Ectodermal cell (in vitro differentiated cells): ENCODE measurements at regions not wholly inside any gene's neighbourhood (a gene's known extent, or its start where the extent isn't known, plus 50 kb on each side); places are given as distances from the start of the nearest gene placed in this dataset.
"Not testable (repeated sequence)": the region's sequence is repeated elsewhere in the genome, so short reads cannot be mapped to it uniquely, and the experiment has no call there.

ENCODE experiments used
- H3K27ac ChIP-seq: 2 replicates; pipeline ENCODE4 v1.7.0; 2013; ENCODE audit warnings: mild to moderate bottlenecking, low read depth, low read length; ENCODE audit not compliant: insufficient read depth, poor library complexity, severe bottlenecking
- H3K27me3 ChIP-seq: 2 replicates; pipeline ENCODE4 v1.7.0; 2013; ENCODE audit warnings: mild to moderate bottlenecking, low read length; ENCODE audit not compliant: insufficient read depth, control insufficient read depth, poor library complexity, severe bottlenecking
- H3K36me3 ChIP-seq: one replicate; pipeline ENCODE4 v1.7.0; 2013; ENCODE audit warnings: low read length; ENCODE audit not compliant: control insufficient read depth, insufficient read depth
- H3K4me1 ChIP-seq: one replicate; pipeline ENCODE4 v1.7.0; 2013; ENCODE audit warnings: low read length; ENCODE audit not compliant: control insufficient read depth, insufficient read depth
- H3K4me3 ChIP-seq: 2 replicates; pipeline ENCODE4 v1.7.0; 2013; ENCODE audit warnings: low read depth, low read length, control low read depth; ENCODE audit not compliant: insufficient read depth
- H3K9me3 ChIP-seq: 2 replicates; pipeline ENCODE4 v1.7.0; 2013; ENCODE audit warnings: mild to moderate bottlenecking, low read length, moderate library complexity; ENCODE audit not compliant: control insufficient read depth
- WGBS, 2 experiments: methylation state at CpG; one replicate each; pipeline ENCODE4 v1.1.7; 2013; ENCODE audit warnings: missing lambda C conversion rate in 2 of 2; 5-methylcytosine and 5-hydroxymethylcytosine counted together

DNA sequence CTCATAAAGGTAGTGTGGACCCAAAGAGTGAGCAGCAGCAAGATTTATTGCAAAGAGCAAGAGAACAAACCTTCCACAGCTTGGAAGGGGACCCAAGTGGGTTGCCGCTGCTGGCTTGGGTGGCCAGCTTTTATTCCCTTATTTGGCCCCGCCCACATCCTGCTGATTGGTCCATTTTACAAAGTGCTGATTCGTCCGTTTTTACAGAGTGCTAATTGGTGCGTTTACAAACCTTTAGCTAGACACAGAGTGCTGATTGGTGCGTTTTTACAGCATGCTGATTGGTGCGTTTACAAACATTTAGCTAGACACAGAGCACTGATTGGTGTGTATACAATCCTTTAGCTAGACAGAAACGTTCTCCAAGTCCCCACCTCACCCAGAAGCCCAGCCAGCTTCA is 265.2 kb upstream of the HTR1E start:
- WGBS, 2 experiments: 90% methylated on average over 8 of the region's 8 CpGs
- H3K36me3 ChIP-seq, H3K4me1 ChIP-seq, H3K9me3 ChIP-seq, H3K4me3 ChIP-seq, H3K27ac ChIP-seq, H3K27me3 ChIP-seq: not testable (repeated sequence)

- no peak overlapping the region for H3K4me3 ChIP-seq
Observed at GRCh38 chr6:86657192-86657591, 280.1 kb upstream of the HTR1E start.

DNA sequence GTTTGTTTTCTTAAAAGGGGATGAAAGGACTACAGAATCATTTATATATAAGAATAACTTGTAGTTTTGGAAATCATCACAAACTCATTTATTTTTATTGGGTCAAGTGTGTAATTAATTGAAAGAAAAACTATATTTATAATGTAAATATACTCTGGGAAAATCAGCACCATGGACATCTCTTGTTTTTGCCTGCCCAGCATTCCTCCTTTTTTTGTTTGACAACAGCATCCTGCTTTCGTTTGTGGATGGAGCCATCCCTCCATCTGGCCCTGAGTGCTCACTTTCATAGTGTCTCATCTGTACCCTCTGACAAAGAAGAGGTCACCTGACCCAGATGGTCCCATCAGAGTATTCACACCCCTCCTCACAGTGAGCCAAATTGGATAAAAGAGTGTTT is 308.2 kb upstream of the HTR1E start:
- WGBS, 2 experiments: 39 to 54% methylated on average over 1 of the region's 1 CpG
- no peaks in the 10 kb centered on the region for H3K27me3 ChIP-seq
- H3K36me3 ChIP-seq: no peaks in the 10 kb centered on the region
- H3K4me3 ChIP-seq: no peak overlapping the region
- no peaks in the 10 kb centered on the region for H3K4me1 ChIP-seq
- H3K27ac ChIP-seq: no peak overlapping the region
- no peaks in the 10 kb centered on the region for H3K9me3 ChIP-seq

More at GRCh38 chr6:86657192-86657591, 280.1 kb upstream of the HTR1E start:
- 94% methylated on average over 2 of the region's 2 CpGs for WGBS, 2 experiments
- Histone ChIP-seq H3K4me1 (no peaks in the 10 kb centered on the region), H3K9me3 (no peaks in the 10 kb centered on the region), H3K27me3 (no peaks in the 10 kb centered on the region), H3K36me3 (no peaks in the 10 kb centered on the region), H3K27ac (no peak overlapping the region)

DNA sequence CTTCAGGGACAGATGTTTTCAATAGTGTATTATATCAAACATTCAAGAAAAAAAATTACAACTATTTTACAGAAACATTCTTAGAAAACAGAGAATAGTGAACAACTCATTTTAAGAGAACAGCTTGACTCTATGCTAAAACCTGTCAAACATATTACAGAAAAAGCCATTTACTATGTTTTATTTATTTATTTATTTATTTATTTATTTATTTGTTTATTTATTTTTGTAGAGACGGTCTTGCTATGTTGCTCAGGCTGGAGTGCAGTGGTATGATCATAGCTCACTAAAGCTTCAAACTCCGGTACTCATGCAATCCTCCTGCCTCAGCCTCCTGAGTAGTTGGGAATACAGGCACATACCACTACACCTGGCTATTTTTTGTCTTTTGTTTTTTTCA is 317.9 kb upstream of the HTR1E start:
- Histone ChIP-seq H3K27me3 (no peaks in the 10 kb centered on the region), H3K4me3 (no peak overlapping the region), H3K9me3 (no peaks in the 10 kb centered on the region), H3K27ac (no peak overlapping the region), H3K36me3 (no peaks in the 10 kb centered on the region), H3K4me1 (no peaks in the 10 kb centered on the region)
- WGBS, 2 experiments: 70 to 80% methylated on average over 2 of the region's 2 CpGs

DNA sequence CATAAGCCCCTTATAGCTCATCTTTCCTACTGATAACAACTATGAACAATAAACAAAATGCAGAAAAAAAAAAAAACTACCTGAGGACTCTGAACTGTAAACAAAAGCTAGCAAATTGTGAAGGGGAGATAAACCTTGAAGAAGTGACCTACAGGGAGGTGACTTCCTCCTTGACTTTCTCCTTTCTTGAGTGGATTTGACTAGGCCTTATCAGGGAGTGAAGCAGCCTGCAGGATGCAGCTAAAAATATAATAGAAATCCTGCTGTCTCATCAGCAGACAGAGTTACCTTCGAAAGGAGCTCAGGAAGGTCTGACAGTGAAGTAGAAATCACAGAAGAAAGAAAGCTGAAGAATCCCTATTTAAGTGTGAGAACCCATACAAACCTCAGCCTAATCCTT is 322.0 kb upstream of the HTR1E start:
- no peaks in the 10 kb centered on the region for H3K27me3 ChIP-seq
- no peaks in the 10 kb centered on the region for H3K9me3 ChIP-seq
- H3K4me1 ChIP-seq: no peaks in the 10 kb centered on the region
- H3K27ac ChIP-seq: no peak overlapping the region
- H3K36me3 ChIP-seq: no peaks in the 10 kb centered on the region
- 80 to 93% methylated on average over 1 of the region's 1 CpG for WGBS, 2 experiments
- no peak overlapping the region for H3K4me3 ChIP-seq

DNA sequence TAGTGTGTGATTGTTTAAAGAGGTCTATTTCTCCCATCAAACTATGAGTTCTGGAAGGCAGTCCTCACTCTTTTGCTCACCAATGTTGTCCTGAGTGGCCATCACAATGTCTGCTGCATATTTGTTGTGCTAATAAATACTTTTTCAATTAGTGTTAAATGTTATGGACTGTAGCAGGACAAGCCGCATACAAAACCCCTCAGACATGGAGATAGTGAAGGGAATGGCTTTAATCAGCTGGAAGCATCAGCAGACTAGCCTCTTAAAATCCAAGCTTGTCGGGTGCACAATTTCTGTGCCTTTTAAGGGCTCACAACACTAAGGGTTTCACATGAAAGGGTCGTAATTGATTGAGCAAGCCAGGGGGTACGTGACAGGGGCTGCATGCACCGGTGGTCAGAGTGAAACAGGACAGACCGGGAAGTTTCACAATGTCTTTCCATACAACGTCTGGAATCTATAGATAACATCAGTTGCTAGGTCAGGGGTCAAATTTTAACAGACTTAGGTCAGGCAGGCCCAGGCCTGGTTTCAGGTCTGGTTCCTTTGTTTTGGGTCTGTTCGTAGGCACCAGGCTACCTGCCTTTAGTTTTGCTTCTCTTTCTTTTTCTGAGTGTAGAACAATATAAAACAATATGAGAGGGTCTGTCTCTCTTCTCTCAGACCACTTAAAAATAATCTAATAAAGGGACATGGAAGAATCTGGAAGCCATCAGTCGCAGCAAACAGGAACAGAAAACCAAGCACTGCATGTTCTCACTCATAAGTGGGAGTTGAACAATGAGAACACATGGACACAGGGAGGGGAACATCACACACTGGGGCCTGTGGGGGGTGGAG is 327.6 kb upstream of the HTR1E start:
- H3K27me3 ChIP-seq: no peaks in the 10 kb centered on the region
- no peak overlapping the region for H3K4me3 ChIP-seq
- no peaks in the 10 kb centered on the region for H3K4me1 ChIP-seq
- WGBS, 2 experiments: 68 to 73% methylated on average over 9 of the region's 9 CpGs
- H3K9me3 ChIP-seq: no peaks in the 10 kb centered on the region
- H3K27ac ChIP-seq: no peak overlapping the region
- no peaks in the 10 kb centered on the region for H3K36me3 ChIP-seq

GRCh38 chr6:86603364-86603763 is 334.0 kb upstream of the HTR1E start:
- H3K4me1 ChIP-seq, H3K36me3 ChIP-seq, H3K27me3 ChIP-seq, H3K4me3 ChIP-seq, H3K9me3 ChIP-seq, H3K27ac ChIP-seq: not testable (repeated sequence)
- WGBS, 2 experiments: 94 to 96% methylated on average over 3 of the region's 3 CpGs

- H3K36me3 ChIP-seq, H3K27ac ChIP-seq, H3K27me3 ChIP-seq, H3K9me3 ChIP-seq, H3K4me1 ChIP-seq, H3K4me3 ChIP-seq: not testable (repeated sequence)
- WGBS, 2 experiments: 81 to 82% methylated on average over 6 of the region's 6 CpGs
Observed at GRCh38 chr6:86602093-86602492, 335.2 kb upstream of the HTR1E start.

- not testable (repeated sequence) for H3K27me3 ChIP-seq, H3K4me1 ChIP-seq, H3K36me3 ChIP-seq, H3K4me3 ChIP-seq, H3K9me3 ChIP-seq, H3K27ac ChIP-seq
- 93% methylated on average over 4 of the region's 4 CpGs for WGBS, 2 experiments
Observed at GRCh38 chr6:86598969-86599368, 338.4 kb upstream of the HTR1E start.

DNA sequence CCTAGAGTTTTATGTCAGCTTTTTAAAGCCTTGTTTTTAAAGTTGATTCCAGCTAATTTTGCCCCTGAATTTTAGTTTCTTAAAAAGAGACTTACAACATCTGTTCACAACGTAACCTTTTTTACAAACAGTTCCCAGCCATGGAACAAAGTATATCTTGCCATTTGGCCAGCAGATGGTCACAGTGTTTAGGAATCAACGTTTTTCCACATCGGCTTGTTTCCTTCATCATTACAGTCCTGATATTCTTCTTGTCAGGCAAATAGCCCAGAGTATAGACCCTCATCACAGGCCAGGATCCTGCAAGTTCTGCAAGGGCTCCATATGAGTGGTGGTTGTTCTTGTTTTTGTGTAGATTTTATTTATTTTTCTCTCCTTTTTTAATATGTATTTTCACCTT is 341.7 kb upstream of the HTR1E start:
- H3K36me3 ChIP-seq: no peaks in the 10 kb centered on the region
- H3K9me3 ChIP-seq: no peaks in the 10 kb centered on the region
- no peaks in the 10 kb centered on the region for H3K4me1 ChIP-seq
- no peak overlapping the region for H3K4me3 ChIP-seq
- H3K27ac ChIP-seq: no peak overlapping the region
- no peaks in the 10 kb centered on the region for H3K27me3 ChIP-seq
- 54 to 67% methylated on average over 3 of the region's 3 CpGs for WGBS, 2 experiments

GRCh38 chr6:86586195-86586594 is 351.1 kb upstream of the HTR1E start:
- WGBS, 2 experiments: 92 to 95% methylated on average over 4 of the region's 4 CpGs
- Histone ChIP-seq H3K36me3 (no peaks in the 10 kb centered on the region), H3K4me1 (no peaks in the 10 kb centered on the region), H3K27ac (no peak overlapping the region), H3K9me3 (no peaks in the 10 kb centered on the region), H3K4me3 (no peak overlapping the region), H3K27me3 (no peaks in the 10 kb centered on the region)
